WTC11 (cell line): ENCODE measurements at regions not wholly inside any gene's neighbourhood (a gene's known extent, or its start where the extent isn't known, plus 50 kb on each side); places are given as distances from the start of the nearest gene placed in this dataset.

Experiments
- ATAC-seq: fragments of 200-7000 bp; cut with Tn5 transposase; 2 replicates; pipeline ENCODE4 v1.10.0; 2021; ENCODE audit warnings: mild to moderate bottlenecking, moderate library complexity
- CTCF ChIA-PET: fragments of 300-600 bp; sonication (Branson Sonifier 250); formaldehyde crosslinking; loops from one replicate; lab custom pipeline; 2021; ENCODE audit warnings: antibody characterized with exemption; lab: Charles Lee
- POLR2A ChIA-PET: fragments of 350-600 bp; sonication (Branson Sonifier 250); formaldehyde crosslinking; loops from one replicate; lab custom pipeline; 2021; ENCODE audit warnings: antibody characterized with exemption; lab: Charles Lee
- DNase-seq: peaks from one replicate; pipeline ENCODE4 v3.0.0; 2021; ENCODE audit warnings: low spot score
- H3K27ac Mint-ChIP-seq: 2 replicates; pipeline ENCODE4 v1.8.0; 2021; ENCODE audit warnings: mixed read lengths
- H3K27me3 Mint-ChIP-seq: 2 replicates; pipeline ENCODE4 v1.8.0; 2021; ENCODE audit warnings: low read depth, mild to moderate bottlenecking, moderate library complexity, mixed read lengths
- H3K36me3 Mint-ChIP-seq: 2 replicates; pipeline ENCODE4 v1.8.0; 2021; ENCODE audit warnings: mixed read lengths
- H3K4me1 Mint-ChIP-seq: 2 replicates; pipeline ENCODE4 v1.8.0; 2022; ENCODE audit warnings: mixed read lengths
- H3K4me3 Mint-ChIP-seq: 2 replicates; pipeline ENCODE4 v1.8.0; 2021; ENCODE audit warnings: mild to moderate bottlenecking, moderate library complexity, mixed read lengths
- H3K9me3 Mint-ChIP-seq: 2 replicates; pipeline ENCODE4 v1.8.0; 2021; ENCODE audit warnings: mixed read lengths
- FOXP1 ChIP-seq: sonication (generic); formaldehyde crosslinking; IDR thresholded peaks from 2 replicates; pipeline ENCODE4 v1.8.0; 2022; ENCODE audit warnings: missing genetic modification reagents, mild to moderate bottlenecking, moderate library complexity, borderline replicate concordance
- GTF2I ChIP-seq: fragments of 250-450 bp; sonication (Bioruptor Pico); conservative IDR thresholded peaks from 2 replicates; pipeline ENCODE4 v1.4.0; 2021; ENCODE audit warnings: mild to moderate bottlenecking
- IRF2 ChIP-seq: sonication (generic); formaldehyde crosslinking; IDR thresholded peaks from 2 replicates; pipeline ENCODE4 v1.8.0; 2022; ENCODE audit warnings: low read depth, missing genetic modification reagents, borderline replicate concordance
- MXD4 ChIP-seq: fragments of 250-450 bp; sonication (Bioruptor Pico); IDR thresholded peaks from 2 replicates; pipeline ENCODE4 v1.8.0; 2021; ENCODE audit warnings: mild to moderate bottlenecking, moderate library complexity, borderline replicate concordance
- NFATC4 ChIP-seq: fragments of 250-450 bp; sonication (Bioruptor Pico); IDR thresholded peaks from 2 replicates; pipeline ENCODE4 v1.9.0; 2021; ENCODE audit warnings: mild to moderate bottlenecking
- RORB ChIP-seq: fragments of 250-450 bp; sonication (Bioruptor Pico); IDR thresholded peaks from 2 replicates; pipeline ENCODE4 v1.9.0; 2021; ENCODE audit warnings: mild to moderate bottlenecking
- TEAD1 ChIP-seq: sonication (generic); formaldehyde crosslinking; IDR thresholded peaks from 2 replicates; pipeline ENCODE4 v1.8.0; 2022; ENCODE audit warnings: mild to moderate bottlenecking, missing genetic modification reagents
- ZNF121 ChIP-seq: sonication (generic); formaldehyde crosslinking; IDR thresholded peaks from 2 replicates; pipeline ENCODE4 v1.8.0; 2023; ENCODE audit warnings: missing genetic modification reagents
- ZNF317 ChIP-seq: sonication (generic); formaldehyde crosslinking; IDR thresholded peaks from 2 replicates; pipeline ENCODE4 v1.8.1; 2023; ENCODE audit warnings: low read depth, mild to moderate bottlenecking, moderate library complexity, missing genetic modification reagents, borderline replicate concordance
- ZNF423 ChIP-seq: fragments of 250-450 bp; sonication (Bioruptor Pico); IDR thresholded peaks from 2 replicates; pipeline ENCODE4 v2.1.2; 2022; ENCODE audit warnings: mild to moderate bottlenecking, moderate library complexity
- ZNF671 ChIP-seq: fragments of 250-450 bp; sonication (Bioruptor Pico); IDR thresholded peaks from 2 replicates; pipeline ENCODE4 v1.8.0; 2021; ENCODE audit warnings: mild to moderate bottlenecking
- TF ChIP-seq, protein P1 (sequence below): sonication (generic); formaldehyde crosslinking; IDR thresholded peaks from 2 replicates; pipeline ENCODE4 v1.8.0; 2022; ENCODE audit warnings: mild to moderate bottlenecking, missing genetic modification reagents
- TF ChIP-seq, protein P2 (sequence below): fragments of 250-450 bp; sonication (Bioruptor Pico); IDR thresholded peaks from 2 replicates; pipeline ENCODE4 v2.1.2; 2022; ENCODE audit warnings: mild to moderate bottlenecking, moderate library complexity
- TF ChIP-seq, protein P3 (sequence below): fragments of 250-450 bp; sonication (Bioruptor Pico); IDR thresholded peaks from 2 replicates; pipeline ENCODE4 v1.9.0; 2021; ENCODE audit warnings: mild to moderate bottlenecking, borderline replicate concordance
- TF ChIP-seq, protein P4 (sequence below): sonication (generic); formaldehyde crosslinking; IDR thresholded peaks from 2 replicates; pipeline ENCODE4 v1.8.1; 2022; ENCODE audit warnings: mild to moderate bottlenecking, moderate library complexity, missing genetic modification reagents
- TF ChIP-seq, protein P5 (sequence below): fragments of 250-450 bp; sonication (Bioruptor Pico); conservative IDR thresholded peaks from 2 replicates; pipeline ENCODE4 v1.9.0; 2021; ENCODE audit warnings: mild to moderate bottlenecking
- TF ChIP-seq, protein P6 (sequence below): sonication (generic); formaldehyde crosslinking; IDR thresholded peaks from 2 replicates; pipeline ENCODE4 v1.8.0; 2022; ENCODE audit warnings: mild to moderate bottlenecking, missing genetic modification reagents
- TF ChIP-seq, protein P7 (sequence below): fragments of 200-600 bp; IDR thresholded peaks from 2 replicates; pipeline ENCODE4 v1.8.0; 2022; ENCODE audit warnings: antibody characterized with exemption

DNA sequence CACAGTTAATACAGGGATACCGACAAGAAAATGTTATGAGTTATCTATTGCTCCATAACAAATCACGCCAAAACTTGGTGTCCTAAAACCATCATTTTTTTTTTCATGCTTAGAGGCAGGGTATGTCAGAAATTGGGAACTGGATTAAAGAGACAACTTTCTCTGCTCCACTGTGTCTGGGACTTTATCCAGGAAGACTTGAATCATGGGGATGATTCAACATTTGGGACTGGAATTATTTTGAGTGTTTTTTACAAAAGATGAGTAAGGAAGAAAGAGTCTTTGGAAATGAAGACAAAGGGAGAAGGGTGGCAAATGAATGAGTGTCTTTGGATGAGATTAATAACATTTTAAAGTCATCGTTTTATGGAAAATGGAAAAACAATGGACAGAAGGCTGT is 1883.7 kb upstream of the C9orf72 start (continued):
- no peak for TF ChIP-seq IRF2 (CRISPR knock-in tag)

DNA sequence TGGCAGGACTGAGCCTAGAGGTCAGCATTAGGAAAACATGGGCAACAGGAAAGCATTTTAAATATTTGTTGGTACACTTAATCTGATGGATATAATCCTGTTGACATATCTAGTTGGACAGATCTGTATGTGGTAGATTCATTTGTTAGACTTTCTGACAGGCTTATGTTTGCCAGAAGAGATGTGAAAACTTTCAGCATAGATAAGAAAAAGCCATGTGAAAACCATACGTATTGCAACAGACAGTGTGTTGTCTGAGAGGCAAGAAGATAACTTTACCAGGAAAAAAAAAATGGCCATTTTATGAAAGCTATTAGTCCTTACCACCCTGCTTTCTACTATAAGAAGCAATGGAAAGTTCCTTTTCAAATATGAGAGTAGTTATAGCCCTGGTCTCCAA is 1902.2 kb upstream of the C9orf72 start:
- Mint-ChIP-seq H3K27me3 (no peaks in the 10 kb centered on the region), H3K4me1 (no peaks in the 10 kb centered on the region), H3K4me3 (no peak overlapping the region), H3K9me3 (peaks cover 16% of the 10 kb centered on the region), H3K27ac (no peak overlapping the region), H3K36me3 (peaks cover 11% of the 10 kb centered on the region)
- DNase-seq = no peak
- ChIA-PET CTCF (no interaction called here), POLR2A (no interaction called here)
- ATAC-seq = no peak
- TF ChIP-seq GTF2I (CRISPR knock-in tag) (no peak), FOXP1 (CRISPR knock-in tag) (no peak), TEAD1 (no peak), ZNF121 (CRISPR knock-in tag) (no peak), ZNF317 (CRISPR knock-in tag) (no peak)
- TF ChIP-seq, protein P1, sequence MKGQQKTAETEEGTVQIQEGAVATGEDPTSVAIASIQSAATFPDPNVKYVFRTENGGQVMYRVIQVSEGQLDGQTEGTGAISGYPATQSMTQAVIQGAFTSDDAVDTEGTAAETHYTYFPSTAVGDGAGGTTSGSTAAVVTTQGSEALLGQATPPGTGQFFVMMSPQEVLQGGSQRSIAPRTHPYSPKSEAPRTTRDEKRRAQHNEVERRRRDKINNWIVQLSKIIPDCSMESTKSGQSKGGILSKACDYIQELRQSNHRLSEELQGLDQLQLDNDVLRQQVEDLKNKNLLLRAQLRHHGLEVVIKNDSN = no peak

DNA sequence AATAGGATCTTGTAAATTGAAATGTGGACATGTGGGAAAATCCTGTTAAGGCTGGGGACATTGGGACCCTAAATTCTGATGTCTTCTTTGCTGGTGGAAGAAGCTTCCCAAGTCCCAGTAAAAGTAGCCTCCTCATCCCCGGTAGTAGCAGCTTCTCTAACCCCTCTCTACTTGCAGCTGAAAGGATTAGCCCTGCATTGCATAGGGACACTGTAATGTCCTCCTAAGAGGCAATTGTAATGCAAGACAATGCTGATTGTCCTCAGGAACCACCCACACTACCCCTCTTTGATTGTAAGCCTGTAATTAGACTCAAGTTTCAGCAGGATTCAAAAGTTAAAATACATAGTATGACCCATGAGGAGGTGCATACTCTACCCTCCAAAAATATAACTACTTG is 1938.4 kb upstream of the C9orf72 start:
- ATAC-seq (peak; percentile 83), DNase-seq (no peak)
- Mint-ChIP-seq H3K9me3 (peaks cover 34% of the 10 kb centered on the region), H3K27ac (no peak overlapping the region), H3K36me3 (peaks cover 33% of the 10 kb centered on the region), H3K4me1 (peaks cover 49% of the 10 kb centered on the region), H3K4me3 (no peak overlapping the region), H3K27me3 (peaks cover 42% of the 10 kb centered on the region)
- POLR2A ChIA-PET = no interaction called here
- CTCF ChIA-PET = interaction anchor here (0.8 kb wide), 1 partner anchor 61 kb away, joined by 3 read pairs; no protein-coding TSS in a partner anchor
- TF ChIP-seq MXD4 (CRISPR knock-in tag) (no peak), ZNF121 (CRISPR knock-in tag) (no peak), RORB (no peak), TEAD1 (no peak), NFATC4 (no peak), ZNF671 (CRISPR knock-in tag) (no peak), ZNF423 (CRISPR knock-in tag) (peak; percentile 16; the same call in 1 of the 2 replicates)
- TF ChIP-seq, protein P2, sequence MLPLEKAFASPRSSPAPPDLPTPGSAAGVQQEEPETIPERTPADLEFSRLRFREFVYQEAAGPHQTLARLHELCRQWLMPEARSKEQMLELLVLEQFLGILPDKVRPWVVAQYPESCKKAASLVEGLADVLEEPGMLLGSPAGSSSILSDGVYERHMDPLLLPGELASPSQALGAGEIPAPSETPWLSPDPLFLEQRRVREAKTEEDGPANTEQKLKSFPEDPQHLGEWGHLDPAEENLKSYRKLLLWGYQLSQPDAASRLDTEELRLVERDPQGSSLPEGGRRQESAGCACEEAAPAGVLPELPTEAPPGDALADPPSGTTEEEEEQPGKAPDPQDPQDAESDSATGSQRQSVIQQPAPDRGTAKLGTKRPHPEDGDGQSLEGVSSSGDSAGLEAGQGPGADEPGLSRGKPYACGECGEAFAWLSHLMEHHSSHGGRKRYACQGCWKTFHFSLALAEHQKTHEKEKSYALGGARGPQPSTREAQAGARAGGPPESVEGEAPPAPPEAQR (CRISPR knock-in tag) = no peak
- TF ChIP-seq, protein P3, sequence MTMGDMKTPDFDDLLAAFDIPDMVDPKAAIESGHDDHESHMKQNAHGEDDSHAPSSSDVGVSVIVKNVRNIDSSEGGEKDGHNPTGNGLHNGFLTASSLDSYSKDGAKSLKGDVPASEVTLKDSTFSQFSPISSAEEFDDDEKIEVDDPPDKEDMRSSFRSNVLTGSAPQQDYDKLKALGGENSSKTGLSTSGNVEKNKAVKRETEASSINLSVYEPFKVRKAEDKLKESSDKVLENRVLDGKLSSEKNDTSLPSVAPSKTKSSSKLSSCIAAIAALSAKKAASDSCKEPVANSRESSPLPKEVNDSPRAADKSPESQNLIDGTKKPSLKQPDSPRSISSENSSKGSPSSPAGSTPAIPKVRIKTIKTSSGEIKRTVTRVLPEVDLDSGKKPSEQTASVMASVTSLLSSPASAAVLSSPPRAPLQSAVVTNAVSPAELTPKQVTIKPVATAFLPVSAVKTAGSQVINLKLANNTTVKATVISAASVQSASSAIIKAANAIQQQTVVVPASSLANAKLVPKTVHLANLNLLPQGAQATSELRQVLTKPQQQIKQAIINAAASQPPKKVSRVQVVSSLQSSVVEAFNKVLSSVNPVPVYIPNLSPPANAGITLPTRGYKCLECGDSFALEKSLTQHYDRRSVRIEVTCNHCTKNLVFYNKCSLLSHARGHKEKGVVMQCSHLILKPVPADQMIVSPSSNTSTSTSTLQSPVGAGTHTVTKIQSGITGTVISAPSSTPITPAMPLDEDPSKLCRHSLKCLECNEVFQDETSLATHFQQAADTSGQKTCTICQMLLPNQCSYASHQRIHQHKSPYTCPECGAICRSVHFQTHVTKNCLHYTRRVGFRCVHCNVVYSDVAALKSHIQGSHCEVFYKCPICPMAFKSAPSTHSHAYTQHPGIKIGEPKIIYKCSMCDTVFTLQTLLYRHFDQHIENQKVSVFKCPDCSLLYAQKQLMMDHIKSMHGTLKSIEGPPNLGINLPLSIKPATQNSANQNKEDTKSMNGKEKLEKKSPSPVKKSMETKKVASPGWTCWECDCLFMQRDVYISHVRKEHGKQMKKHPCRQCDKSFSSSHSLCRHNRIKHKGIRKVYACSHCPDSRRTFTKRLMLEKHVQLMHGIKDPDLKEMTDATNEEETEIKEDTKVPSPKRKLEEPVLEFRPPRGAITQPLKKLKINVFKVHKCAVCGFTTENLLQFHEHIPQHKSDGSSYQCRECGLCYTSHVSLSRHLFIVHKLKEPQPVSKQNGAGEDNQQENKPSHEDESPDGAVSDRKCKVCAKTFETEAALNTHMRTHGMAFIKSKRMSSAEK = no peak
- TF ChIP-seq, protein P4, sequence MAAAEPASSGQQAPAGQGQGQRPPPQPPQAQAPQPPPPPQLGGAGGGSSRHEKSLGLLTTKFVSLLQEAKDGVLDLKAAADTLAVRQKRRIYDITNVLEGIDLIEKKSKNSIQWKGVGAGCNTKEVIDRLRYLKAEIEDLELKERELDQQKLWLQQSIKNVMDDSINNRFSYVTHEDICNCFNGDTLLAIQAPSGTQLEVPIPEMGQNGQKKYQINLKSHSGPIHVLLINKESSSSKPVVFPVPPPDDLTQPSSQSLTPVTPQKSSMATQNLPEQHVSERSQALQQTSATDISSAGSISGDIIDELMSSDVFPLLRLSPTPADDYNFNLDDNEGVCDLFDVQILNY (CRISPR knock-in tag) = no peak
- TF ChIP-seq, protein P5, sequence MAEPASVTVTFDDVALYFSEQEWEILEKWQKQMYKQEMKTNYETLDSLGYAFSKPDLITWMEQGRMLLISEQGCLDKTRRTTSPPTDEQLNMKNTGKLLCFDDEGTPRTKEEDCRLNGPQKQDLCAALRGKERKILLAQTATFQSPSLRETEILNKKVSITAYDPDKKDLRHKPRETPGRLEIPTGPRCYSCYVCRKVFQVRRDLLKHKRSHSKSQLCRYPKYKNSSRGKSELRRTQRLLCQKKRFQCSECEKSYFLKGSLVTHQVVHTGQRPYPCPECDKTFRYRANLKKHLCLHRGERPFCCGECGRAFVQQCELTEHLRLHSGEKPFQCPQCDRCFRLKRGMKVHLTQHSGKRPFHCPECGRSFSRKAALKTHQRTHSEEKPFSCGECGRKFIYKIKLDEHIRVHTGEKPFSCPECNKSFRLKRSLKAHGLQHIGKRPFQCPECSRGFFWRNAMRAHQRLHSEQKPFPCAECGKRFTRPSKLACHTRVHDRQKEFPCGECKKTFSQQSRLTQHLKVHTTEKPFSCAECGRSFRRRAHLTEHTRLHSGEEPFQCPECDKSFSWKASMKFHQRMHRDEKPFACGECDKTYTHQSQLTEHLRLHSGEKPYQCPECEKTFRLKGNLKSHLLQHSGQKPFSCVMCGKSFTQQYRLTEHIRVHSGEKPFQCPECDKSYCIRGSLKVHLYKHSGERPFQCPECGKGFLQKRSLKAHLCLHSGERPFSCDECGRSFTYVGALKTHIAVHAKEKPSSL = no peak
- TF ChIP-seq, protein P6, sequence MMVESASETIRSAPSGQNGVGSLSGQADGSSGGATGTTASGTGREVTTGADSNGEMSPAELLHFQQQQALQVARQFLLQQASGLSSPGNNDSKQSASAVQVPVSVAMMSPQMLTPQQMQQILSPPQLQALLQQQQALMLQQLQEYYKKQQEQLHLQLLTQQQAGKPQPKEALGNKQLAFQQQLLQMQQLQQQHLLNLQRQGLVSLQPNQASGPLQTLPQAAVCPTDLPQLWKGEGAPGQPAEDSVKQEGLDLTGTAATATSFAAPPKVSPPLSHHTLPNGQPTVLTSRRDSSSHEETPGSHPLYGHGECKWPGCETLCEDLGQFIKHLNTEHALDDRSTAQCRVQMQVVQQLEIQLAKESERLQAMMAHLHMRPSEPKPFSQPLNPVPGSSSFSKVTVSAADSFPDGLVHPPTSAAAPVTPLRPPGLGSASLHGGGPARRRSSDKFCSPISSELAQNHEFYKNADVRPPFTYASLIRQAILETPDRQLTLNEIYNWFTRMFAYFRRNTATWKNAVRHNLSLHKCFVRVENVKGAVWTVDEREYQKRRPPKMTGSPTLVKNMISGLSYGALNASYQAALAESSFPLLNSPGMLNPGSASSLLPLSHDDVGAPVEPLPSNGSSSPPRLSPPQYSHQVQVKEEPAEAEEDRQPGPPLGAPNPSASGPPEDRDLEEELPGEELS = peak; percentile 26; the same call in 1 of the 2 replicates
- TF ChIP-seq, protein P7, sequence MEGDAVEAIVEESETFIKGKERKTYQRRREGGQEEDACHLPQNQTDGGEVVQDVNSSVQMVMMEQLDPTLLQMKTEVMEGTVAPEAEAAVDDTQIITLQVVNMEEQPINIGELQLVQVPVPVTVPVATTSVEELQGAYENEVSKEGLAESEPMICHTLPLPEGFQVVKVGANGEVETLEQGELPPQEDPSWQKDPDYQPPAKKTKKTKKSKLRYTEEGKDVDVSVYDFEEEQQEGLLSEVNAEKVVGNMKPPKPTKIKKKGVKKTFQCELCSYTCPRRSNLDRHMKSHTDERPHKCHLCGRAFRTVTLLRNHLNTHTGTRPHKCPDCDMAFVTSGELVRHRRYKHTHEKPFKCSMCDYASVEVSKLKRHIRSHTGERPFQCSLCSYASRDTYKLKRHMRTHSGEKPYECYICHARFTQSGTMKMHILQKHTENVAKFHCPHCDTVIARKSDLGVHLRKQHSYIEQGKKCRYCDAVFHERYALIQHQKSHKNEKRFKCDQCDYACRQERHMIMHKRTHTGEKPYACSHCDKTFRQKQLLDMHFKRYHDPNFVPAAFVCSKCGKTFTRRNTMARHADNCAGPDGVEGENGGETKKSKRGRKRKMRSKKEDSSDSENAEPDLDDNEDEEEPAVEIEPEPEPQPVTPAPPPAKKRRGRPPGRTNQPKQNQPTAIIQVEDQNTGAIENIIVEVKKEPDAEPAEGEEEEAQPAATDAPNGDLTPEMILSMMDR = no peak
